ENCODE measurements at regions not wholly inside any gene's neighbourhood (a gene's known extent, or its start where the extent isn't known, plus 50 kb on each side); places are given as distances from the start of the nearest gene placed in this dataset.

- Histone ChIP-seq H3K36me3 (ENCODE audit: control insufficient read depth, low read length) (no peaks in the 10 kb centered on the region), H3F3A (ENCODE audit: control insufficient read depth, insufficient read depth) (no peaks in the 10 kb centered on the region), H3K27ac (ENCODE audit: low read depth, low read length) (no peak overlapping the region), H3K79me2 (ENCODE audit: control insufficient read depth, low read length) (no peaks in the 10 kb centered on the region), H3K4me3 (ENCODE audit: low read length) (no peak overlapping the region), H3K9me2 (replicated peaks; ENCODE audit: control insufficient read depth, low read length) (no peaks in the 10 kb centered on the region), H3K27me3 (ENCODE audit: control insufficient read depth, low read length) (peaks cover 4% of the 10 kb centered on the region), H3K4me2 (ENCODE audit: low read length) (no peak overlapping the region), H3K9me3 (ENCODE audit: control insufficient read depth, insufficient read depth, low read length) (peaks cover 4% of the 10 kb centered on the region; the same call in 1 of the 2 replicates), H4K20me1 (ENCODE audit: control insufficient read depth, insufficient read depth, low read depth, low read length) (no peaks in the 10 kb centered on the region), H3K4me1 (ENCODE audit: control insufficient read depth, low read length) (no peaks in the 10 kb centered on the region)
- TF ChIP-seq CTCF (IDR thresholded peaks at IDR 0.05; ENCODE audit: low read depth, low read length, poor library complexity, severe bottlenecking) (no peak), EZH2phosphoT487 (IDR thresholded peaks at IDR 0.05; ENCODE audit: borderline replicate concordance, low read length) (no peak)
Measured at GRCh38 chr7:156537006-156537405, 103.6 kb upstream of the RNF32 start.

GRCh38 chr7:156534925-156535324, 105.6 kb upstream of the RNF32 start:
- no peaks in the 10 kb centered on the region for H4K20me1 ChIP-seq (ENCODE audit: control insufficient read depth, insufficient read depth, low read depth, low read length)
- TF ChIP-seq EZH2phosphoT487 (IDR thresholded peaks at IDR 0.05; ENCODE audit: borderline replicate concordance, low read length), result no peak
- no peak for TF ChIP-seq CTCF (IDR thresholded peaks at IDR 0.05; ENCODE audit: low read depth, low read length, poor library complexity, severe bottlenecking)
- no peak overlapping the region for H3K4me3 ChIP-seq (ENCODE audit: low read length)
- no peak overlapping the region for H3K4me2 ChIP-seq (ENCODE audit: low read length)
- peaks cover 4% of the 10 kb centered on the region for H3K27me3 ChIP-seq (ENCODE audit: control insufficient read depth, low read length)
- H3K36me3 ChIP-seq (ENCODE audit: control insufficient read depth, low read length), result no peaks in the 10 kb centered on the region
- H3K9me2 ChIP-seq (replicated peaks; ENCODE audit: control insufficient read depth, low read length), result no peaks in the 10 kb centered on the region
- no peaks in the 10 kb centered on the region for H3K4me1 ChIP-seq (ENCODE audit: control insufficient read depth, low read length)
- H3K9me3 ChIP-seq (ENCODE audit: control insufficient read depth, insufficient read depth, low read length), result peaks cover 4% of the 10 kb centered on the region; the same call in 1 of the 2 replicates
- H3K27ac ChIP-seq (ENCODE audit: low read depth, low read length), result no peak overlapping the region
- no peaks in the 10 kb centered on the region for H3K79me2 ChIP-seq (ENCODE audit: control insufficient read depth, low read length)
- H3F3A ChIP-seq (ENCODE audit: control insufficient read depth, insufficient read depth), result no peaks in the 10 kb centered on the region

GRCh38 chr7:156533964-156534363, 106.6 kb upstream of the RNF32 start:
- no peaks in the 10 kb centered on the region for H3K79me2 ChIP-seq (ENCODE audit: control insufficient read depth, low read length)
- H3K9me3 ChIP-seq (ENCODE audit: control insufficient read depth, insufficient read depth, low read length), result peaks cover 4% of the 10 kb centered on the region; the same call in 1 of the 2 replicates
- H3F3A ChIP-seq (ENCODE audit: control insufficient read depth, insufficient read depth), result no peaks in the 10 kb centered on the region
- no peak overlapping the region for H3K4me2 ChIP-seq (ENCODE audit: low read length)
- no peak overlapping the region for H3K4me3 ChIP-seq (ENCODE audit: low read length)
- no peaks in the 10 kb centered on the region for H3K9me2 ChIP-seq (replicated peaks; ENCODE audit: control insufficient read depth, low read length)
- H3K27me3 ChIP-seq (ENCODE audit: control insufficient read depth, low read length), result peaks cover 4% of the 10 kb centered on the region; the same call in 1 of the 2 replicates
- no peaks in the 10 kb centered on the region for H4K20me1 ChIP-seq (ENCODE audit: control insufficient read depth, insufficient read depth, low read depth, low read length)
- no peaks in the 10 kb centered on the region for H3K36me3 ChIP-seq (ENCODE audit: control insufficient read depth, low read length)
- H3K4me1 ChIP-seq (ENCODE audit: control insufficient read depth, low read length), result no peaks in the 10 kb centered on the region
- no peak for TF ChIP-seq EZH2phosphoT487 (IDR thresholded peaks at IDR 0.05; ENCODE audit: borderline replicate concordance, low read length)
- TF ChIP-seq CTCF (IDR thresholded peaks at IDR 0.05; ENCODE audit: low read depth, low read length, poor library complexity, severe bottlenecking), result no peak
- H3K27ac ChIP-seq (ENCODE audit: low read depth, low read length), result no peak overlapping the region

Data from DOHH2 (cell line).